ENCODE measurements at regions not wholly inside any gene's neighbourhood (a gene's known extent, or its start where the extent isn't known, plus 50 kb on each side); places are given as distances from the start of the nearest gene placed in this dataset.

GRCh38 chr3:30069056-30069455 lies 537.3 kb upstream of the TGFBR2 start:
- Histone ChIP-seq H3K79me2 (no peaks in the 10 kb centered on the region), H3K4me2 (no peak overlapping the region), H3K36me3 (replicated peaks; ENCODE audit: insufficient read depth, low read depth) (no peaks in the 10 kb centered on the region), H3K9me2 (replicated peaks; ENCODE audit: insufficient read depth) (no peaks in the 10 kb centered on the region), H2AFZ (no peak overlapping the region), H3K27ac (no peak overlapping the region), H3K4me1 (ENCODE audit: insufficient read depth) (no peaks in the 10 kb centered on the region), H3K4me3 (no peak overlapping the region), H4K20me1 (ENCODE audit: insufficient read depth, poor library complexity, severe bottlenecking) (no peaks in the 10 kb centered on the region), H3K27me3 (no peaks in the 10 kb centered on the region), H3K9me3 (ENCODE audit: low read depth) (no peaks in the 10 kb centered on the region)
- WGBS (ENCODE audit: low lambda C conversion rate, missing lambda C conversion rate): 48% methylated on average over 2 of the region's 2 CpGs
- no peak for DNase-seq (ENCODE audit: low spot score)
- no peak for TF ChIP-seq EZH2phosphoT487 (IDR thresholded peaks at IDR 0.05; ENCODE audit: low read depth, severe bottlenecking, unreplicated experiment)
- no peak for TF ChIP-seq CTCF (IDR thresholded peaks at IDR 0.05; ENCODE audit: poor library complexity)
- TF ChIP-seq EZH2 (IDR thresholded peaks at IDR 0.05; ENCODE audit: borderline replicate concordance): no peak

- no peak for TF ChIP-seq CTCF (IDR thresholded peaks at IDR 0.05; ENCODE audit: poor library complexity)
- no peak for TF ChIP-seq EZH2phosphoT487 (IDR thresholded peaks at IDR 0.05; ENCODE audit: low read depth, severe bottlenecking, unreplicated experiment)
- TF ChIP-seq EZH2 (IDR thresholded peaks at IDR 0.05; ENCODE audit: borderline replicate concordance): no peak
- no peak overlapping the region for H3K4me2 ChIP-seq
- H3K27me3 ChIP-seq: no peaks in the 10 kb centered on the region
- peaks cover 2% of the 10 kb centered on the region for H3K4me1 ChIP-seq (ENCODE audit: insufficient read depth)
- no peaks in the 10 kb centered on the region for H4K20me1 ChIP-seq (ENCODE audit: insufficient read depth, poor library complexity, severe bottlenecking)
- no peaks in the 10 kb centered on the region for H3K36me3 ChIP-seq (replicated peaks; ENCODE audit: insufficient read depth, low read depth)
- H2AFZ ChIP-seq: no peak overlapping the region
- H3K9me2 ChIP-seq (replicated peaks; ENCODE audit: insufficient read depth): no peaks in the 10 kb centered on the region
- no peak overlapping the region for H3K27ac ChIP-seq
- no peak for DNase-seq (ENCODE audit: low spot score)
- no peak overlapping the region for H3K4me3 ChIP-seq
- H3K9me3 ChIP-seq (ENCODE audit: low read depth): no peaks in the 10 kb centered on the region
- H3K79me2 ChIP-seq: no peaks in the 10 kb centered on the region
These were observed 533.4 kb upstream of the TGFBR2 start for GRCh38 chr3:30073040-30073439.

- DNase-seq (ENCODE audit: low spot score): peak; percentile 46
- H3K36me3 ChIP-seq (replicated peaks; ENCODE audit: insufficient read depth, low read depth): no peaks in the 10 kb centered on the region
- no peaks in the 10 kb centered on the region for H4K20me1 ChIP-seq (ENCODE audit: insufficient read depth, poor library complexity, severe bottlenecking)
- no peak overlapping the region for H3K4me3 ChIP-seq
- peaks cover 4% of the 10 kb centered on the region for H3K4me1 ChIP-seq (ENCODE audit: insufficient read depth)
- H2AFZ ChIP-seq: no peak overlapping the region
- TF ChIP-seq CTCF (IDR thresholded peaks at IDR 0.05; ENCODE audit: poor library complexity) (no peak), EZH2 (IDR thresholded peaks at IDR 0.05; ENCODE audit: borderline replicate concordance) (no peak), EZH2phosphoT487 (IDR thresholded peaks at IDR 0.05; ENCODE audit: low read depth, severe bottlenecking, unreplicated experiment) (no peak)
- WGBS (ENCODE audit: low lambda C conversion rate, missing lambda C conversion rate): 43% methylated on average over 1 of the region's 1 CpG
- no peaks in the 10 kb centered on the region for H3K9me3 ChIP-seq (ENCODE audit: low read depth)
- no peaks in the 10 kb centered on the region for H3K79me2 ChIP-seq
- no peaks in the 10 kb centered on the region for H3K27me3 ChIP-seq
- no peak overlapping the region for H3K27ac ChIP-seq
- H3K4me2 ChIP-seq: no peak overlapping the region
- H3K9me2 ChIP-seq (replicated peaks; ENCODE audit: insufficient read depth): no peaks in the 10 kb centered on the region
These were observed 532.8 kb upstream of the TGFBR2 start for GRCh38 chr3:30073622-30074021.

- TF ChIP-seq EZH2 (IDR thresholded peaks at IDR 0.05; ENCODE audit: borderline replicate concordance) (no peak), CTCF (IDR thresholded peaks at IDR 0.05; ENCODE audit: poor library complexity) (no peak), EZH2phosphoT487 (IDR thresholded peaks at IDR 0.05; ENCODE audit: low read depth, severe bottlenecking, unreplicated experiment) (no peak)
- no peaks in the 10 kb centered on the region for H4K20me1 ChIP-seq (ENCODE audit: insufficient read depth, poor library complexity, severe bottlenecking)
These were observed 530.9 kb upstream of the TGFBR2 start for GRCh38 chr3:30075514-30075913.

More at GRCh38 chr3:30075514-30075913, 530.9 kb upstream of the TGFBR2 start:
- Histone ChIP-seq H3K4me2 (no peak overlapping the region), H3K9me2 (replicated peaks; ENCODE audit: insufficient read depth) (no peaks in the 10 kb centered on the region), H3K4me3 (no peak overlapping the region), H3K79me2 (no peaks in the 10 kb centered on the region), H3K9me3 (ENCODE audit: low read depth) (no peaks in the 10 kb centered on the region), H3K4me1 (ENCODE audit: insufficient read depth) (peaks cover 4% of the 10 kb centered on the region), H2AFZ (no peak overlapping the region), H3K36me3 (replicated peaks; ENCODE audit: insufficient read depth, low read depth) (no peaks in the 10 kb centered on the region), H3K27ac (no peak overlapping the region), H3K27me3 (no peaks in the 10 kb centered on the region)
- DNase-seq (ENCODE audit: low spot score): no peak
- WGBS (ENCODE audit: low lambda C conversion rate, missing lambda C conversion rate): 97% methylated on average over 2 of the region's 2 CpGs

Data from hepatocyte (in vitro differentiated cells).